A673 (cell line): ENCODE measurements at regions not wholly inside any gene's neighbourhood (a gene's known extent, or its start where the extent isn't known, plus 50 kb on each side); places are given as distances from the start of the nearest gene placed in this dataset.

ENCODE experiments used
- CTCF ChIP-seq: fragments of 300-800, 200-600 bp; sonication (generic); conservative IDR thresholded peaks from 2 replicates; pipeline ENCODE4 v1.5.1; 2017; ENCODE audit warnings: low read depth, mild to moderate bottlenecking, antibody characterized with exemption, low read length, moderate library complexity, mixed read lengths
- EZH2 ChIP-seq: fragments of 200-600 bp; sonication (generic); IDR thresholded peaks from 2 replicates; pipeline ENCODE4 v1.6.1; 2017; ENCODE audit warnings: borderline replicate concordance, low read depth, mild to moderate bottlenecking, mixed read lengths, antibody characterized with exemption, low read length; ENCODE audit not compliant: poor library complexity, severe bottlenecking

GRCh38 chr7:113799896-113800295 lies 118.9 kb downstream of the PPP1R3A start:
- TF ChIP-seq CTCF (no peak), EZH2 (no peak)
